NCI-H526 treated with DMSO at 0.1 percent for 48 hours (cell line): ENCODE measurements at regions not wholly inside any gene's neighbourhood (a gene's known extent, or its start where the extent isn't known, plus 50 kb on each side); places are given as distances from the start of the nearest gene placed in this dataset.
"Not testable (repeated sequence)": the region's sequence is repeated elsewhere in the genome, so short reads cannot be mapped to it uniquely, and the experiment has no call there.

Experiments
- DNase-seq: peaks from one replicate; lab custom pipeline; 2025; lab: John Stamatoyannopoulos, UW

GRCh38 chr9:106107716-106108115 is 413.4 kb downstream of the TMEM38B start:
- no peak for DNase-seq

DNA sequence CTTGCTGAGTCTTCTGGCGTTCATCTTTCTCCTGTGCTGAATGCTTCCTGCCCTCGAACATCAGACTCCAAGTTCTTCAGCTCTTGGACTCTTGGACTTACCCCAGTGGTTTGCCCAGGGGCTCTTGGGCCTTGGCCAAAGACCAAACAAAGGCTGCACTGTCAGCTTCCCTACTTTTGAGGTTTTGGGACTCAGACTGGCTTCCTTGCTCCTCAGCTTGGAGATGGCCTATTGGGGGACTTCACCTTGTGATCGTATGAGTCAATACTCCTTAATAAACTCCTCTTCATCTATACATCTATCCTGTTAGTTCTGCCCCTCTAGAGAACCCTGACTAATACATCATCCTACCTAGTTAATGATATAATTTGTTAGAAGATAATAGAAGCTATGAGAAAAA is 415.4 kb downstream of the TMEM38B start:
- DNase-seq, result not testable (repeated sequence)

DNA sequence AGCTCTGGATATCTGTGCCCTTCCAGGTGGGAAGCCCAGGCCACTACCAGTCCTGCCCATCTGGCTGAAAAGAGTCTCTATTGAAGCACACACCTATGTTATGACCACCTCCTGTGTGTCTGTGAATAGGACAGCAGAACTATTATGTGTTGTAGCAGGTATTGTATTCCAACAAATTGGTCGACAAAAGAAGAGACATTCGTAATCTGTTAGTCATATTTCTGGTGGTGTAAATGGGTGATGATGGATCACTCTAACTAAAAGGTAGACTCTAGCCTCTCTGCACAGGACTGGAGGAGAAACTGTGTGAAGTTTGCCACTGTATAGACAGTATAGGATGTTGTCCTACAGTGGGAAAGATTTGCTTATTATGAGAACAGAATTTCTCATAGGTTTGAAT is 416.1 kb downstream of the TMEM38B start:
- no peak for DNase-seq

DNA sequence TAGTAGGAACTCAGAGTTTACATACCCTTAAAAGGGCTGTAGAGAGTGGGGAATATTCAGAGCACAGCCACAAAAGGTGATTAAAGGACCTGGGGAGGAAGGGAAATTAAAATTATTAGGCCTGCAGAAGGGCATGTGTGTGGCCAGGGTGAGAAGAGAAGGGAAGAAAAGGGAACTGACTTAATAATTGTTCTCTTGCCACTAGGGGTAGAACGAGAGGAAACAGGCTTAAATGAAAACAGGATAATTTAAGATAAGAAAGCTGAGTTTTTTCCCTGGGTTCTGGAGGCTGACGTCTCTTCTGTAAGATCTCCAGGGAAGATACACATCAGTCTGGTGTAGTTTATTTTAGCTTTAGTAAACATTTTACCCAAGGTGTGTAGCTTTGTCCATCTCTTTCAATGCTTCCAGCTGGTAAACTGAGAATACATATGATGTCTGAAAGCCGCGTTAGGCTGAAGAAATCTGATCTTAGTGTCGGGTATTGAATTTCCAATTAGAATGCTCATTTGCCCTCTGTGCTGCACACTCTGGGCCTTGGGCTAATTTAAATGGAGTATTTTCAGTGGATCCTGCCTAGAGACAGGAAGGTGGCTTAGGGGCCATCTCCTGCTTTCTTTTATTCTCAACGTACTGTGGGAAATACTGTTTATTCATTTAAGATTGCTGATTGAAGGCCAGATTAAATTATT is 416.8 kb downstream of the TMEM38B start:
- DNase-seq, result peak; percentile 50

- DNase-seq, result no peak
Measured at GRCh38 chr9:106112935-106113334, 418.6 kb downstream of the TMEM38B start.

DNA sequence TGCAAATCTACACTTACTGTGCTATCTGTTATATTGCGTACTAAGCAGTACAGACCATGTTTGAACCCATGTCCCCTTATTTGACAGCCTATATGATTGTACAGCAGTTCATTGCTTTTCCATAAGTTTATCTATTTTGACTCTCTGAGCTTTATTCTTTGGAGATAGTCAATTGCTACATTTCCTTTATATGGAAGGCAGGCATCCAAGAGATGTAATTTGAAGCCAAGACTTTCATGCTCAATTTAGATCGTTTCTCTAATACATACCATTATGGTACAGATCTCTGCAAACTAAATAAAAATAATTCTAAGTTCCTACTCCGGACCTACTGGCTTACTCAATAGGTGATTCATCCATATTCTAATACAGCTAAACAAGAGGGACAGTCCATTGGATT is 424.8 kb downstream of the TMEM38B start:
- DNase-seq, result no peak

DNA sequence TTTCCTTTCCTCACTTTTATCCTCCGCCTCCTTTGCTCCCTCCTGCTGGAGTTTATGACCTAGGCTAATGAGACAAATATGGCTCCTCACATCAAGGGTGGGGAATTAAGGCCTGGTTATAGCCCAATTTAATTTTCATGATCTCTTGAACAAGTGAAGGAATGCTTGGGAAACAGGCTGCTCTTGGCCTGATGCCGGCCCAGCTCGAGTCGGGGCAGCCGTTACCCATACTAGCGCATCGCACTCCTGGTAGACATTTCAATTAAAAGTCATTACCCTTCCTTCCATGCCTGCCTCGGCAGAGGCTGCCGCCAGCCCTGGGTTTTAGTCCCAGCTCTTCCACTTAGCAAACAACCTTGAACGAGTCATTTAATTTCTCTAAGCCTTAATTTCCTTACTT is 425.7 kb downstream of the TMEM38B start:
- DNase-seq, result no peak

DNA sequence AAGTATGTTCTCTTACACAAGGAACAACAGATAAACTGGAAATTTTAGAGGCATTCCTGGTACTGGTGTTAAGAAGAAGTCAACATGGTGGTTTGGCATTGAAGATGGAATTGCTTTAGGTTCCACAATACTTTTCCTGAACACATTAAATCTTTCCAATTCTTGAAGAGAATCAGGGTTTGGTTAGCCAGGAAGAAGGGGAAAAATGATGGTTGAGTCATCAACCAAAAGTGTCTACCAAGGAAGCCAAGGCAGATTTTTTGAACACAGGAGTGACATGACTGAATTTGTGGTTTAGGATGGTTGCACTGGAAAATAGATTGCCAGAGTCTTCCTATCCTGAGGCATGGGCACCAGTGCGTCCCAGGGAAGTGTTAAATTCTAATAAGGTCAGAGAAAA is 433.4 kb downstream of the TMEM38B start:
- DNase-seq, result no peak

DNA sequence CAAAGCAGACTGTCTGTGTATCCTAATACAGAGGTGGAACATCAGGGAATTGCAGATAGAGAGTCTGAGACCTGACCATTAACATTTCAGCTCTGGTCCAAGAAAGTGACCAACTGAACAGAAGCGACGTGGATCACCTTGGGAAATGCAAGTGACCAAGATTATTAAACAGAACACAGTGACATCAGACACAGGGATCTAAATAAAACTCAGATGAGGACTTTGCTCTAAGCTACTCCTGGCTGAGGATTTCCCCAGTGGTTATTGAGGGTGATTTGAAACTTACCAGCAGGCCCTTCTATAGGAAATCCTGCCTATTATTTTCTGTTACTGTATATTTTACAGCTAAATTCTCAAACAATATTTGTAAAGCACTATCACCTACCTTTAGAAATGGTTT is 436.0 kb downstream of the TMEM38B start:
- no peak for DNase-seq

DNA sequence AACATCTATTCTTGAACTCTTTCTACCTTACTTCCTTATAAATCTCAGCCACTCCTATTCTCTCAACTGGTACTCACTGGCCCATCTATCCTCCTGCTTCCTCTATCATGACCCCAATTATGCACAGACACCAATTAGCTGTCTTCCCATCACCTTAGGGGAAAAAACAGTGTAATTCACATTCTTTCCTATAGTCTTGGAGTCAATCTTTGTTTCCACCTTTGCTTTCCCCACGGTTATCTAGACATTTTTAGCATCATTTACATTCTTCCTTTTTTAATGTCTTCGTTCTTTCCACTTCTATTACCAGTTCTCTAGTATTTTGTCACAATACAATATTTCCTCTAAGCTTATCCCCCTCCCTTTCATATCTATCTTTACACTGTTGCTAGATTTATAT is 449.4 kb downstream of the TMEM38B start:
- DNase-seq, result no peak

GRCh38 chr9:106146066-106146840 is 451.9 kb downstream of the TMEM38B start:
- DNase-seq, result peak; percentile 4

DNA sequence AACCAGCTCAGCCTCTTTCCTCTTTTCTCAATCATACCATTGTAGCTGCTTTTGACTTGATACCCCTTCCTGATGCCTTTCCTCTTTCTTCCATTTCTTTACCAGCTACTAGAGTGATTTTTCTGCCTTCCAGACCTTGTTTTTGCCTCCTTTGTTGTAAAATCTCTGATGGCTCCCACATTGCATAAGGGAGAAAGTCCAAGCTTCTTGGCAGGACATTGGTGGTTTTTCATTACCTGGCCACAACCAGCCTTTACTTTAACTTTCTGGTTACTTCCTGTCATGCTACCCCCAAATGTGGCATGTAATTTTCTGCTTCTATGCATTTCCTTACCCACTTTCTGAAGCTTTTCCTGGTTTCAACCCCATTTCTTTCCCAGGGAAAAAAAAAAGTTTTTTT is 452.5 kb downstream of the TMEM38B start:
- DNase-seq, result no peak

- DNase-seq, result no peak
Measured at GRCh38 chr9:106149956-106150355, 455.6 kb downstream of the TMEM38B start.

GRCh38 chr9:106156465-106156864 is 462.1 kb downstream of the TMEM38B start:
- DNase-seq, result no peak

DNA sequence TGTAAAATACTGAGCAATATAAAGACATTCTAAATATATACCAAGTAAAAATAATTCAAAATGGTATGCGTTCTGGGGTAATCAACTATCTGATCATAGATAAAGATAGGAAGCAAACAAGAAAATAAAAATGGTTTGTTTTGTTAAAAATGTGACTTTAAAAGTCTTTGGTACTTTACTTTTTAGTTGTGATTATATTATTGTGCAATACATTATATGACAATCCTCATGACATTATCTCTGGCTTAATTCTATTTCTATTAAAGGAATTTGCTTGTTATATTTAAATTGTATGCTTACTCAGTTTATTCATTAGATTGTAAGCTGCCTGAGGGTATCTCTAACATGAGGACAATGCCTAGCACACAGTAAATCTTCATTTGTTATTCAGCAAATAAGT is 477.9 kb downstream of the TMEM38B start:
- no peak for DNase-seq

DNA sequence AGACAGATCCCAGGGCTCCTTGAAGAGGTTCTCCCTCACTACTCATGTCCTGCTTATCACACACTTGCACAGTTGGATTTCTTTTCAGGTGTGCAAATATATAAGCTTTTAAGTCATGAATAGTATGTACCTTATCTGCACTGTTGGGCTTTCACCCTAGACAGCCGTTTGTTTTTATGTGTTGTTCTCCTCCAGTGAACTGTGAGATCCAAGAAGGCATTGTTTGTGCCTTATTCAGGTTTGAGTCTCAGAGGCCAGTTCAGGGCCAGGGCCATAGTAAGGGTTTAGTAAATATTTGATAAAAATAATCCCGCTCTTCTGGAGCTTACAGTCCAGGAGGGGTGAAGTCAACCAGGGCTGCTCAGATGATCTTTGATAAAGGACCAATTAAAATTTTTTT is 480.0 kb downstream of the TMEM38B start:
- no peak for DNase-seq

GRCh38 chr9:106177216-106177615 is 482.9 kb downstream of the TMEM38B start:
- no peak for DNase-seq

DNA sequence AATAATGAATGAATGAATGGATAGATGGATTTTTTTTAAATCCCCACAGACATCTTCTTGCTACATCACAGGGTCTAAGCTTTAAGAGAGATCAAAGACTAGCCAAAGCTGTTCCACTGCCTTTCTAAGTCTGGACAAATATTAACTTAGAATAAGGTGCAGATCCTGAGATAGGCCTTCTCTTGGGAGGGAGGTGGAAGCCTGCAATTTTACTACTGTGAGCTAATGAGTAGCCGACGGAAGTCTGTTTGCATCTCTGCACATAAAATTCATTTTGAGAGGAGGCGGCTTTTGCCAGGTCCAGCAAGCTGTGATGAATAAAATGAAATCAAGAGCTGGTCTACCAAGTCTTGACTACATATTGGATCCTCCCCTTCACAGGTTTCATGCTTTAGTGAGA is 484.9 kb downstream of the TMEM38B start:
- no peak for DNase-seq

GRCh38 chr9:106203815-106204516 is 509.6 kb downstream of the TMEM38B start:
- not testable (repeated sequence) for DNase-seq

DNA sequence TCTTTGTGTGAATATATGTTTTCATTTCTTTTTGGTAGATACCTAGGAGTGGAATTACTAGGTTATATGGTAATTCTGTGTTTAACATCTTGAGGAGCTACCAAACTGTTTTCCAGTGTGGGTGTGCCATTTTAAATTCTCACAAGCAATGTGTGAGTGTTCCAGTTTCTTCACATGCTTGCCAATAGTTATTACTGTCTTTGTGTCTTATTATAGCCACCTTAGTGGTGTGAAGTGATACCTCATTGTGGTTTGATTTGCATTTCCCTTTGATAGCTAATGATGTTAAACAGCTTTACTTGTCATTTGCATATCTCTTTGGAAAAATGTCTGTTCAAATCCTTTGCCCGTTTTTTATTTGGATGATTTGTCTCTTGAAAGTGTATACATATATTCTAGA is 513.0 kb downstream of the TMEM38B start:
- no peak for DNase-seq

GRCh38 chr9:106218427-106218826 is 524.1 kb downstream of the TMEM38B start:
- DNase-seq, result no peak

- DNase-seq, result no peak
Measured at GRCh38 chr9:106218854-106219253, 524.5 kb downstream of the TMEM38B start.

DNA sequence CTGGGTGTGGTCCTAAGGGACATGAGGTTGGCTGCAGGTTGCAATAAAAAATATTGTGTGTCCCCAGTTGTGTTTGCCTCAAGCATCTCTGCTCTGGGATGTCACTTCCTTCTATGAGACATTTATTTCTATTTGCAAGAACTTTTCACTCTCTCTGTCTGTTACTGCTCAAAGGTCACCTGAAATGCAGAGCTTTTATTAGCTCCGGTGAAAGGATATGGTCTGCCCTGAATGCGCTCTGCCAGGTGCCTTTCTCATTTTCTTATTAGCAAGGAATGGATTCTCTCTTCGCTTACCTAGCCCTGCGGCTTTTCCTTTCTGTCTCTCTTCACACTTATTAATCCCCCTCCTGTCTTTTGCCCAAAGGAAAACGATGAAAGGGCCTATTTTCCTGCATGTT is 526.1 kb downstream of the TMEM38B start:
- no peak for DNase-seq
